GM12891 (cell line): ENCODE measurements at regions not wholly inside any gene's neighbourhood (a gene's known extent, or its start where the extent isn't known, plus 50 kb on each side); places are given as distances from the start of the nearest gene placed in this dataset.

ENCODE experiments used
- PAX5 ChIP-seq: IDR thresholded peaks from 2 replicates; pipeline ENCODE4 v1.6.1; 2011; ENCODE audit warnings: low read length, moderate library complexity, mild to moderate bottlenecking; ENCODE audit not compliant: insufficient read depth, severe bottlenecking
- POLR2A ChIP-seq: IDR thresholded peaks from 2 replicates; pipeline ENCODE4 v1.6.1; 2011; ENCODE audit warnings: low read depth, low read length, control low read depth
- POLR2AphosphoS5 ChIP-seq: IDR thresholded peaks from 2 replicates; pipeline ENCODE4 v1.6.1; 2011; ENCODE audit warnings: low read depth, low read length, control low read depth
- POU2F2 ChIP-seq: IDR thresholded peaks from 2 replicates; pipeline ENCODE4 v1.6.1; 2011; ENCODE audit warnings: low read depth, mild to moderate bottlenecking, control low read depth, low read length, moderate library complexity
- SPI1 ChIP-seq: IDR thresholded peaks from 2 replicates; pipeline ENCODE4 v1.6.1; 2011; ENCODE audit warnings: low read depth, low read length, control low read depth
- TAF1 ChIP-seq: IDR thresholded peaks from 2 replicates; pipeline ENCODE4 v1.6.1; 2011; ENCODE audit warnings: low read depth, low read length, control low read depth

- no peak for TF ChIP-seq POLR2A
- TF ChIP-seq POLR2AphosphoS5 = no peak
- no peak for TF ChIP-seq SPI1
- TF ChIP-seq TAF1 = no peak
- no peak for TF ChIP-seq PAX5
- no peak for TF ChIP-seq POU2F2
These were observed 548.0 kb downstream of the ARL4A start for GRCh38 chr7:13235436-13235835.
